Psoas muscle (tissue), 7 donors: ENCODE measurements at regions not wholly inside any gene's neighbourhood (a gene's known extent, or its start where the extent isn't known, plus 50 kb on each side); places are given as distances from the start of the nearest gene placed in this dataset.

Experiments
- ATAC-seq, 4 donors: fragments of 200-7000 bp; cut with Tn5 transposase; one replicate each; pipeline ENCODE4 v1.9.1; 2020; ENCODE audit warnings: moderate library complexity in 3 of 4, mild to moderate bottlenecking in 2 of 4
- DNase-seq, 2 donors: peaks; one replicate each; pipeline ENCODE4 v3.0.0-alpha.2; 2020
- H3K27ac ChIP-seq: fragments of 200-600 bp; one replicate; pipeline ENCODE4 v1.8.0; 2022
- H3K27me3 ChIP-seq, 3 donors: fragments of 200-600 bp in 1 of 3; one replicate each; pipeline versions ENCODE4 v1.6.1 to v1.8.0; 2013 to 2022; ENCODE audit warnings: low read length in 2 of 3, mild to moderate bottlenecking in 2 of 3, moderate library complexity in 1 of 3; ENCODE audit not compliant: insufficient read depth in 3 of 3
- H3K36me3 ChIP-seq, 2 donors: fragments of 200-600 bp in 1 of 2; one replicate each; pipeline versions ENCODE4 v1.6.1 to v1.8.0; 2013 to 2022; ENCODE audit warnings: low read depth in 1 of 2, mild to moderate bottlenecking in 1 of 2, moderate library complexity in 1 of 2; ENCODE audit not compliant: insufficient read depth in 1 of 2
- H3K4me1 ChIP-seq: fragments of 200-600 bp; one replicate; pipeline ENCODE4 v1.8.0; 2022
- H3K4me3 ChIP-seq: fragments of 200-600 bp; one replicate; pipeline ENCODE4 v1.8.0; 2022; ENCODE audit warnings: mild to moderate bottlenecking
- H3K9me3 ChIP-seq: fragments of 200-600 bp; one replicate; pipeline ENCODE4 v1.8.0; 2022
- WGBS, 3 donors: extraction: QIAGEN DNeasy Blood & Tissue Kit; methylation state at CpG; one replicate each; pipeline versions ENCODE4 v1.1.6 to v1.1.7; 2013; 5-methylcytosine and 5-hydroxymethylcytosine counted together
- intact Hi-C, 2 donors: fragments of 100-400 bp; cut with DNase I; formaldehyde crosslinking; loops; one replicate each; pipeline versions ENCODE4 v1.11.0 to v1.14.2; 2022
- TF ChIP-seq, protein P1 (sequence below): fragments of 200-600 bp; IDR thresholded peaks from one replicate; pipeline ENCODE4 v1.8.0; 2022; ENCODE audit warnings: antibody characterized with exemption
- donor health status: healthy with polysubstance abuse.
- donor health status: DM: no; HTN: no; CAD: no; lungs with moderate emphysema.
- donor health status: Bipolar disorder and iron deficiency.
- donor health status: healthy.
- donor health status: DM: yes; HTN: yes; CAD: no.
- donor health status: DM: no; HTN: no; CAD: no.
- donor health status: DM: yes; HTN: yes; CAD: no.

- intact Hi-C loops = no loop called here
- TF ChIP-seq, protein P1, sequence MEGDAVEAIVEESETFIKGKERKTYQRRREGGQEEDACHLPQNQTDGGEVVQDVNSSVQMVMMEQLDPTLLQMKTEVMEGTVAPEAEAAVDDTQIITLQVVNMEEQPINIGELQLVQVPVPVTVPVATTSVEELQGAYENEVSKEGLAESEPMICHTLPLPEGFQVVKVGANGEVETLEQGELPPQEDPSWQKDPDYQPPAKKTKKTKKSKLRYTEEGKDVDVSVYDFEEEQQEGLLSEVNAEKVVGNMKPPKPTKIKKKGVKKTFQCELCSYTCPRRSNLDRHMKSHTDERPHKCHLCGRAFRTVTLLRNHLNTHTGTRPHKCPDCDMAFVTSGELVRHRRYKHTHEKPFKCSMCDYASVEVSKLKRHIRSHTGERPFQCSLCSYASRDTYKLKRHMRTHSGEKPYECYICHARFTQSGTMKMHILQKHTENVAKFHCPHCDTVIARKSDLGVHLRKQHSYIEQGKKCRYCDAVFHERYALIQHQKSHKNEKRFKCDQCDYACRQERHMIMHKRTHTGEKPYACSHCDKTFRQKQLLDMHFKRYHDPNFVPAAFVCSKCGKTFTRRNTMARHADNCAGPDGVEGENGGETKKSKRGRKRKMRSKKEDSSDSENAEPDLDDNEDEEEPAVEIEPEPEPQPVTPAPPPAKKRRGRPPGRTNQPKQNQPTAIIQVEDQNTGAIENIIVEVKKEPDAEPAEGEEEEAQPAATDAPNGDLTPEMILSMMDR = no peak
- ATAC-seq = no peak
- Histone ChIP-seq H3K9me3 (no peaks in the 10 kb centered on the region), H3K27me3 (no peaks in the 10 kb centered on the region), H3K4me3 (no peak overlapping the region), H3K36me3 (no peaks in the 10 kb centered on the region), H3K4me1 (no peaks in the 10 kb centered on the region), H3K27ac (no peak overlapping the region)
- no peak for DNase-seq
- WGBS, 3 donors = 77 to 87% (median 86%) methylated on average over 6 of the region's 6 CpGs
These were observed 281.1 kb upstream of the RTL1 start for GRCh38 chr14:101184572-101184971.

- no peak overlapping the region for H3K27ac ChIP-seq
- no peaks in the 10 kb centered on the region for H3K36me3 ChIP-seq
- no peaks in the 10 kb centered on the region for H3K27me3 ChIP-seq
- 66 to 78% (median 71%) methylated on average over 14 to 15 of the region's 15 CpGs for WGBS, 3 donors
- H3K9me3 ChIP-seq = no peaks in the 10 kb centered on the region
- no peak overlapping the region for H3K4me3 ChIP-seq
- TF ChIP-seq, protein P1 = no peak
- DNase-seq (no peak), ATAC-seq (no peak)
- H3K4me1 ChIP-seq = no peaks in the 10 kb centered on the region
- intact Hi-C loops = no loop called here
These were observed 281.7 kb upstream of the RTL1 start for GRCh38 chr14:101185073-101185835.

DNA sequence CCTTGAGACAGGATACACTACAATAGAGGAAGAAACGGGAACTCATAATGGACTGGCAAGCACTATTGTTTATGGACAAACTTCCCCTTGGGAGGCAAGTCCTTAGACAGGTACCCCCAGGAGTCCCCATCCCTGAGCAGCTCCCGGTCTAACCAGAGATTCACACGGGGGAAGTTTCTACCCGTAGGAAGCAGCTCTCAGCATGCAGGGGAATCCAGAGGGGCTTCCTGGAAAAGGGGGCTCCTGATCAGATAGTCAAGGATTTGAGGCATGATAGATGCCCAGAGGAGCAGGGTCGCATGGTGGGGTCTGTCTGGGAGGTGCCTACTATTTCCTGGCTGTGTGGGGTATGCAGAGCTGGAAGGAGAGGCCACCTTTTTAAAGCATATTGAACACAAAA is 282.4 kb upstream of the RTL1 start:
- ATAC-seq = no peak
- TF ChIP-seq, protein P1 = no peak
- Histone ChIP-seq H3K9me3 (no peaks in the 10 kb centered on the region), H3K4me1 (no peaks in the 10 kb centered on the region), H3K4me3 (no peak overlapping the region), H3K27me3 (no peaks in the 10 kb centered on the region), H3K36me3 (no peaks in the 10 kb centered on the region), H3K27ac (no peak overlapping the region)
- 52 to 63% (median 59%) methylated on average over 5 of the region's 5 CpGs for WGBS, 3 donors
- intact Hi-C loops = no loop called here
- no peak for DNase-seq

- TF ChIP-seq, protein P1 = no peak
- 73 to 82% (median 74%) methylated on average over 8 of the region's 8 CpGs for WGBS, 3 donors
- no peak overlapping the region for H3K4me3 ChIP-seq
- no peaks in the 10 kb centered on the region for H3K27me3 ChIP-seq
- ATAC-seq (no peak), DNase-seq (no peak)
- intact Hi-C loops = no loop called here
- no peak overlapping the region for H3K27ac ChIP-seq
- no peaks in the 10 kb centered on the region for H3K9me3 ChIP-seq
- no peaks in the 10 kb centered on the region for H3K36me3 ChIP-seq
- no peaks in the 10 kb centered on the region for H3K4me1 ChIP-seq
These were observed 283.0 kb upstream of the RTL1 start for GRCh38 chr14:101186544-101186943.
